ENCODE measurements at regions not wholly inside any gene's neighbourhood (a gene's known extent, or its start where the extent isn't known, plus 50 kb on each side); places are given as distances from the start of the nearest gene placed in this dataset.

DNA sequence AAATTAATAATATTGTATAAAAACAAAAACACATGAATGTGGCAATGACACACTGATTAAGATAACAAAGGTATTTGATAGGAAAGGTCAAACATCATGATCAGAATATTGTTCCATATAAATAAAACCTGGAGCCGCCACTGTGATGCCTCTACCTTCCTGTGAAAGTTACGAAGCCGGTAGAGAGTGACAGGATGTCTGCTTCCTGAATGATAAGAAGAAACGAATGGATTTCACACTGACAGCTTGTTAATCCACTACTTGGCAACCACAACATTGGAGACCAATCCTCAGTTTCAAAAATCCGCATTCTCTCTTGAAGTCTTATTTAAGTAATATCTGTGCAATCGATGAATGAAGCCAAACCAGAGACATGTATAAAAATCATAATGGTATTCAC is 315.1 kb downstream of the HDGFL1 start:
- intact Hi-C loops (cut with DNase I) = no loop called here
- Histone ChIP-seq H3K27ac (ENCODE audit: low read depth in 2 of 2, low read length in 2 of 2) (no peak overlapping the region), H3K4me3 (ENCODE audit: low read length in 3 of 3) (no peak overlapping the region), H3K36me3 (ENCODE audit: control insufficient read depth in 2 of 3, insufficient read depth in 3 of 3, low read length in 3 of 3) (no peaks in the 10 kb centered on the region), H3K9ac (ENCODE audit: low read length in 3 of 3) (no peak overlapping the region), H3K27me3 (ENCODE audit: control insufficient read depth, insufficient read depth, low read length) (no peaks in the 10 kb centered on the region), H3K9me3 (ENCODE audit: control insufficient read depth in 2 of 3, insufficient read depth in 1 of 3, low read length in 3 of 3) (no peaks in the 10 kb centered on the region), H3K4me1 (ENCODE audit: control insufficient read depth in 2 of 3, insufficient read depth in 2 of 3, low read depth in 1 of 3, low read length in 3 of 3) (no peaks in the 10 kb centered on the region)
- no peak for FAIRE-seq
- DNase-seq = no peak
- TF ChIP-seq, protein P1, sequence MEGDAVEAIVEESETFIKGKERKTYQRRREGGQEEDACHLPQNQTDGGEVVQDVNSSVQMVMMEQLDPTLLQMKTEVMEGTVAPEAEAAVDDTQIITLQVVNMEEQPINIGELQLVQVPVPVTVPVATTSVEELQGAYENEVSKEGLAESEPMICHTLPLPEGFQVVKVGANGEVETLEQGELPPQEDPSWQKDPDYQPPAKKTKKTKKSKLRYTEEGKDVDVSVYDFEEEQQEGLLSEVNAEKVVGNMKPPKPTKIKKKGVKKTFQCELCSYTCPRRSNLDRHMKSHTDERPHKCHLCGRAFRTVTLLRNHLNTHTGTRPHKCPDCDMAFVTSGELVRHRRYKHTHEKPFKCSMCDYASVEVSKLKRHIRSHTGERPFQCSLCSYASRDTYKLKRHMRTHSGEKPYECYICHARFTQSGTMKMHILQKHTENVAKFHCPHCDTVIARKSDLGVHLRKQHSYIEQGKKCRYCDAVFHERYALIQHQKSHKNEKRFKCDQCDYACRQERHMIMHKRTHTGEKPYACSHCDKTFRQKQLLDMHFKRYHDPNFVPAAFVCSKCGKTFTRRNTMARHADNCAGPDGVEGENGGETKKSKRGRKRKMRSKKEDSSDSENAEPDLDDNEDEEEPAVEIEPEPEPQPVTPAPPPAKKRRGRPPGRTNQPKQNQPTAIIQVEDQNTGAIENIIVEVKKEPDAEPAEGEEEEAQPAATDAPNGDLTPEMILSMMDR (IDR thresholded peaks at IDR 0.05; ENCODE audit: borderline replicate concordance, extremely low read depth, insufficient read depth) = no peak

DNA sequence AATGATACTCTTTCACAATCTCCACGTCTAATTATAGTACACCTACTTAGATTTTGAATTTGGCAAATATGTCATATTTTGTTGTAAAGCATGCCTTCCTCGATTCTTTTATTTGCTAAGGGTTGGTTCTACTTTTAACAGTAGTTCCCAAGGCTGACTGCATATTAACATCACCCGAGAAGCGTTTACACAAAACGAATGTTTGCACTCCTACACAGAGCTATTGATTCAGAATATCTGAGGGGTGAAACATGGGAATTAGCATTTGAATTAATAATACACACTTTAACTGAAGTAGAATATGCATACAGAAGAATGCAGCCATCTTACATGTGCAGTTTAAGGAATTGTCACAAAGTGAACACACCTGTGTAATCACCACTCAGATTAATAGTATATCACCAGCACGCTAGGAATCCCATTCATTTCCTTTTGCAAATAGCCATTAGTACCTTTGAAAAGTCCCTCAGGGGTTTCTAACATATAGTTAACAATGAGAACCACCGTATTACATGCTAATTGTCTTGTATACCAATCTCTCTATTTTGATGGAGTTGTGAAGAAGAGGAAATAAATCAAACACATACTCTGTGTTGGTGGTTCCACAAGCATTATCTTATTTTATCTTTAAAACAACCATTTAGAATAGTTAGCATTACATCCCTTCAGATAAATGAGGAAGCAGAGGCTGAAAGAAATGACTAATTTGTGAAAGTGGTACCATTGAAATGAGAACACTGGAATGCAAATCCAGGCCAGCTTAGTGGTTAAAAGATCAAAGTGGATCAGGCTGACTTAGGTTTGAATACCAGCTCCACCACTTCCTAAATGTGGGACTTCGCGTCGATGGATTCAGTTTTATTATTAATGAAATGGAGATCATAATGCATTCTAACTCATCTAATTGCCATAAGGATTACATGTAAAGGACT is 317.6 kb downstream of the HDGFL1 start:
- DNase-seq (no peak), FAIRE-seq (no peak)
- H3K27me3 ChIP-seq (ENCODE audit: control insufficient read depth, insufficient read depth, low read length) = no peaks in the 10 kb centered on the region
- no peaks in the 10 kb centered on the region for H3K4me1 ChIP-seq (ENCODE audit: control insufficient read depth in 2 of 3, insufficient read depth in 2 of 3, low read depth in 1 of 3, low read length in 3 of 3)
- H3K4me3 ChIP-seq (ENCODE audit: low read length in 3 of 3) = no peak overlapping the region
- intact Hi-C loops (cut with DNase I) = no loop called here
- no peak overlapping the region for H3K9ac ChIP-seq (ENCODE audit: low read length in 3 of 3)
- no peaks in the 10 kb centered on the region for H3K36me3 ChIP-seq (ENCODE audit: control insufficient read depth in 2 of 3, insufficient read depth in 3 of 3, low read length in 3 of 3)
- no peak overlapping the region for H3K27ac ChIP-seq (ENCODE audit: low read depth in 2 of 2, low read length in 2 of 2)
- no peaks in the 10 kb centered on the region for H3K9me3 ChIP-seq (ENCODE audit: control insufficient read depth in 2 of 3, insufficient read depth in 1 of 3, low read length in 3 of 3)
- TF ChIP-seq, protein P1 (IDR thresholded peaks at IDR 0.05; ENCODE audit: borderline replicate concordance, extremely low read depth, insufficient read depth) = no peak

DNA sequence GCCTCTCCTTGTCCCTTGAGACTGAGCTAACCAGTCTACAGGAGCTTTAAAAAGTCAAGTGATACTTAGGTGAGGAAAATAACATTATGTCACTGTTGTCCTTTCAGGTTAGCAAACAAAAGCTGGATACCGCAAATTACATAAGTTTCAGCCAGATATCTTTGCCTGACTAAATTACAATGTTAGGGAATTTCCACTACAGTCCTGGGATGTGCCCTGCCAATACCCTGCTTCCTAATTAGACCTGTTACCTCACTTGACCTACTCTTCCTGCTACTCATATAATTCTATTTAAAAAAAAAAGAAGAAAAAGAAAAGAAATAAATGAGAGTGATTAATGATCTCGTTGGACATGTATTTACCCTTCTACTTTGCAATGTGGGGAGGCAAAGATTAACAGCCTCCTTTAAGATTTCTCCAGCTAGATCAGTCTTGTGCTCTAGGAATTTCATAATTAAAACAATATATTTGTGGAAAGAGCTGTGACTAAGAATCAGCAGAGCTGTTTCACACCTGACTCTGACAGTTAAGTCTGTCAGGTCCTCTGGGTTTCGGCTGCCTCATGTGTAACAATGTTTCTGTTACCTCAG is 318.9 kb downstream of the HDGFL1 start:
- Histone ChIP-seq H3K4me1 (ENCODE audit: control insufficient read depth in 2 of 3, insufficient read depth in 2 of 3, low read depth in 1 of 3, low read length in 3 of 3) (no peaks in the 10 kb centered on the region), H3K9me3 (ENCODE audit: control insufficient read depth in 2 of 3, insufficient read depth in 1 of 3, low read length in 3 of 3) (no peaks in the 10 kb centered on the region), H3K4me3 (ENCODE audit: low read length in 3 of 3) (no peak overlapping the region), H3K27ac (ENCODE audit: low read depth in 2 of 2, low read length in 2 of 2) (peak overlapping the region in 1 of 2 donors; percentile 36), H3K9ac (ENCODE audit: low read length in 3 of 3) (no peak overlapping the region), H3K27me3 (ENCODE audit: control insufficient read depth, insufficient read depth, low read length) (no peaks in the 10 kb centered on the region), H3K36me3 (ENCODE audit: control insufficient read depth in 2 of 3, insufficient read depth in 3 of 3, low read length in 3 of 3) (no peaks in the 10 kb centered on the region)
- no peak for FAIRE-seq
- TF ChIP-seq, protein P1 (IDR thresholded peaks at IDR 0.05; ENCODE audit: borderline replicate concordance, extremely low read depth, insufficient read depth) = no peak
- DNase-seq = no peak
- intact Hi-C loops (cut with DNase I) = no loop called here
